ENCODE measurements at regions not wholly inside any gene's neighbourhood (a gene's known extent, or its start where the extent isn't known, plus 50 kb on each side); places are given as distances from the start of the nearest gene placed in this dataset.

DNA sequence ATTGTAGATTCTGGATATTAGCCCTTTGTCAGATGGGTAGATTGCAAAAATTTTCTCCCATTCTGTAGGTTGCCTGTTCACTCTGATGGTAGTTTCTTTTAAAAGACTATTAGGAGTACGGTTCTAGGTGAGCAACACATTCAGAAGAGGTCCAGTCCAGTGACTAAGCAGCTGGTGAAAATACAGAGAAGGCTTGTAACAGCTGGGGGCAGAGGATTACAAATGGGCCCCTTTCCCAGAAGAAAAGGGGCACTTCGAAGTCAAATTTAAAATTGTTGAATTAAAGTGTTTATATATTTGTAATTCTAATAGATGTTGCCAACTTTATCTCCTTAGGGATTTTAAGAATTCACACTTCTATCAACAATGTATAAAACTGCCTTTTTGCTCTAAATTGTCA lies 720.5 kb downstream of the TLE4 start:
- TF ChIP-seq CTCF (IDR thresholded peaks at IDR 0.05; ENCODE audit: control extremely low read depth in 1 of 3, insufficient read depth in 1 of 3, low read depth in 1 of 3, low read length in 3 of 3) (no peak), EZH2 (IDR thresholded peaks at IDR 0.05; ENCODE audit: low read depth, low read length, severe bottlenecking) (no peak), SIN3A (conservative IDR thresholded peaks at IDR 0.05 in 1 of 2, IDR thresholded peaks at IDR 0.05 in 1 of 2; ENCODE audit: low read depth in 1 of 2, low read length in 2 of 2) (no peak), CEBPB (IDR thresholded peaks at IDR 0.05; ENCODE audit: low read depth, low read length) (no peak), YY1 (IDR thresholded peaks at IDR 0.05; ENCODE audit: low read depth, low read length) (no peak), RNF2 (IDR thresholded peaks at IDR 0.05; ENCODE audit: borderline replicate concordance, low read depth, low read length, missing control alignments, poor library complexity, severe bottlenecking) (no peak), EP300 (IDR thresholded peaks at IDR 0.05; ENCODE audit: borderline replicate concordance in 1 of 2, low read depth in 2 of 2, low read length in 2 of 2) (no peak), CREB1 (IDR thresholded peaks at IDR 0.05) (no peak)
- TF ChIP-seq, protein P1, sequence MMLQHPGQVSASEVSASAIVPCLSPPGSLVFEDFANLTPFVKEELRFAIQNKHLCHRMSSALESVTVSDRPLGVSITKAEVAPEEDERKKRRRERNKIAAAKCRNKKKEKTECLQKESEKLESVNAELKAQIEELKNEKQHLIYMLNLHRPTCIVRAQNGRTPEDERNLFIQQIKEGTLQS (IDR thresholded peaks at IDR 0.05; ENCODE audit: insufficient read depth, low read depth, low read length): no peak
